ENCODE measurements at regions not wholly inside any gene's neighbourhood (a gene's known extent, or its start where the extent isn't known, plus 50 kb on each side); places are given as distances from the start of the nearest gene placed in this dataset.

GRCh38 chr15:24733659-24734058 lies 58.1 kb downstream of the NPAP1 start:
- TF ChIP-seq CTCF (conservative IDR thresholded peaks at IDR 0.05; ENCODE audit: low read depth, low read length), result no peak
- DNase-seq (ENCODE audit: low read depth), result no peak
- no peak overlapping the region for H3K4me3 ChIP-seq (ENCODE audit: low read length)

DNA sequence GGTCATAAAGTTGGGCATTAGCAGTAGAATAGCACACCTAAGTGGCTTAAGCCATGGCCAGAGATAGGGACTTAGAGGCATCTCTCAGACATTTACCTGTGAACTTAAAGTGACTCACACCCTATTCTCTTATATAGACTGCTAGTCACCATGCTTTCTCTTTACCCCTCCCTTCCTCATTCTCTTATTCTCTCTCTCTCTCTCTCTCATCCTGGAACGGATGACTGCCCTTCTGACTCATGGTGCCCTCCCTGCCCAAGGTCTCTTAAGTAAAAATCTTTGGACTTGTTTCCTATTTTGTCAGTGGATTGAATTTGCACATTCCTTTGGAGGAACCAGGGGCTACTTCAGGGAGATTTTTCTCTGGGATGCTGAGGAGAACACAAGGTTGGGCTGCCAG lies 58.8 kb downstream of the NPAP1 start:
- TF ChIP-seq CTCF (conservative IDR thresholded peaks at IDR 0.05; ENCODE audit: low read depth, low read length), result no peak
- DNase-seq (ENCODE audit: low read depth), result no peak

DNA sequence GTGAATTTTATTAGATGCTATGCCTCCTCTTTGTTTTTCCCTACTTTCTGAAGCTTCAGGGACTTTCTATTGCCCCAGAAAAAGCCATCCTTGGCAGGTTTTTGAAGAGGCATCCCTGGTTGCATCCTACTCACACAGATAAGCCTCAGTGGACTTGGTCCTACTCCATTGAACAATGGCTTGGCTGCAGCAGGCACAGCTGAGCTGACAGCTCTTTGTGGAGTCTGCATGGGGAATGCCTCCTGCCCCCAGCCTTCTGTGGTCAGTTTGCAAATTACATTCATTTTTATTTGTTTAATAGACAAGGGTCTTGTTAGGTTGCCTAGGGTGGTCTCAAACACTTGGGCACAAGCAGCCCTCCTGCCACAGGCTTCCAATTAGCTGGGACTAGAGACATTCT lies 69.7 kb downstream of the NPAP1 start:
- DNase-seq (ENCODE audit: low read depth), result no peak
- TF ChIP-seq CTCF (conservative IDR thresholded peaks at IDR 0.05; ENCODE audit: low read depth, low read length), result no peak
- H3K4me3 ChIP-seq (ENCODE audit: low read length), result no peak overlapping the region

More for the DNA sequence above, 58.8 kb downstream of the NPAP1 start:
- no peak overlapping the region for H3K4me3 ChIP-seq (ENCODE audit: low read length)

GRCh38 chr15:24746094-24746493 lies 70.5 kb downstream of the NPAP1 start:
- no peak overlapping the region for H3K4me3 ChIP-seq (ENCODE audit: low read length)
- no peak for DNase-seq (ENCODE audit: low read depth)
- no peak for TF ChIP-seq CTCF (conservative IDR thresholded peaks at IDR 0.05; ENCODE audit: low read depth, low read length)

DNA sequence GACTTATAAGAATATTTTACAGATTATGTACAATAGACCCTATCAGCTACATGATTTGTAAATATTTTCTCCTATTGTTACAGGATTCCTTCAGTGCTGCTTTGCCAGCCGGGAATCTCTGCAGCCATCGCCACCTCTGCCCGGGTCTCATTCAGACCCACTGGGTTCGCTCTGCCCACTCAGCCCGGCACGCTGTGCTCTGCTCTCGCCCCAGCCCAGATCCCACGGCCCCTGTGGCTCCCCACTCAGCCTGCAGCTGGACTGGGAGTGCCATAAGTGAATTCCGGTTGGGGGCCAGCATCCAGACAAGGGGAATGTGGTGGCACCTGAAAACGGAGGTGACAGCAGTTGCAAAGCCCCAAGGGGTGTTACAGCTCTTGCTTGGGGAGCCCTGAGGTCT lies 71.8 kb downstream of the NPAP1 start:
- no peak for TF ChIP-seq CTCF (conservative IDR thresholded peaks at IDR 0.05; ENCODE audit: low read depth, low read length)
- no peak overlapping the region for H3K4me3 ChIP-seq (ENCODE audit: low read length)
- DNase-seq (ENCODE audit: low read depth), result no peak

- no peak for DNase-seq (ENCODE audit: low read depth)
- no peak overlapping the region for H3K4me3 ChIP-seq (ENCODE audit: low read length)
- no peak for TF ChIP-seq CTCF (conservative IDR thresholded peaks at IDR 0.05; ENCODE audit: low read depth, low read length)
Observed at GRCh38 chr15:24748812-24749439, 73.4 kb downstream of the NPAP1 start.

GRCh38 chr15:24752354-24752753 lies 76.8 kb downstream of the NPAP1 start:
- H3K4me3 ChIP-seq (ENCODE audit: low read length), result no peak overlapping the region
- no peak for TF ChIP-seq CTCF (conservative IDR thresholded peaks at IDR 0.05; ENCODE audit: low read depth, low read length)
- DNase-seq (ENCODE audit: low read depth), result no peak

Data from retinal pigment epithelial cell (primary cell).